ENCODE measurements at regions not wholly inside any gene's neighbourhood (a gene's known extent, or its start where the extent isn't known, plus 50 kb on each side); places are given as distances from the start of the nearest gene placed in this dataset.
"Not testable (repeated sequence)": the region's sequence is repeated elsewhere in the genome, so short reads cannot be mapped to it uniquely, and the experiment has no call there.

GRCh38 chr22:47432683-47433082 is 670.2 kb downstream of the TBC1D22A start:
- DNase-seq = no peak

GRCh38 chr22:47423861-47424820 is 661.7 kb downstream of the TBC1D22A start:
- DNase-seq = no peak

GRCh38 chr22:47423266-47423665 is 660.8 kb downstream of the TBC1D22A start:
- no peak for DNase-seq

GRCh38 chr22:47422736-47423135 is 660.3 kb downstream of the TBC1D22A start:
- no peak for DNase-seq

GRCh38 chr22:47421846-47422245 is 659.4 kb downstream of the TBC1D22A start:
- no peak for DNase-seq

- DNase-seq = no peak
These were observed 657.8 kb downstream of the TBC1D22A start for GRCh38 chr22:47420211-47420610.

- DNase-seq = no peak
These were observed 656.8 kb downstream of the TBC1D22A start for GRCh38 chr22:47419239-47419638.

GRCh38 chr22:47417699-47418098 is 655.2 kb downstream of the TBC1D22A start:
- no peak for DNase-seq

- no peak for DNase-seq
These were observed 648.6 kb downstream of the TBC1D22A start for GRCh38 chr22:47411006-47411405.

- no peak for DNase-seq
These were observed 647.3 kb downstream of the TBC1D22A start for GRCh38 chr22:47409539-47410275.

- DNase-seq = no peak
These were observed 646.0 kb downstream of the TBC1D22A start for GRCh38 chr22:47408409-47408808.

GRCh38 chr22:47407461-47408025 is 645.1 kb downstream of the TBC1D22A start:
- DNase-seq = no peak

- no peak for DNase-seq
These were observed 644.4 kb downstream of the TBC1D22A start for GRCh38 chr22:47406896-47407295.

- DNase-seq = no peak
These were observed 643.9 kb downstream of the TBC1D22A start for GRCh38 chr22:47406180-47406834.

- DNase-seq = not testable (repeated sequence)
These were observed 642.8 kb downstream of the TBC1D22A start for GRCh38 chr22:47405222-47405621.

- DNase-seq = no peak
These were observed 640.6 kb downstream of the TBC1D22A start for GRCh38 chr22:47402876-47403525.

GRCh38 chr22:47401976-47402770 is 639.7 kb downstream of the TBC1D22A start:
- DNase-seq = no peak

GRCh38 chr22:47401592-47401898 is 639.1 kb downstream of the TBC1D22A start:
- no peak for DNase-seq

- no peak for DNase-seq
These were observed 638.5 kb downstream of the TBC1D22A start for GRCh38 chr22:47400701-47401591.

- not testable (repeated sequence) for DNase-seq
These were observed 637.7 kb downstream of the TBC1D22A start for GRCh38 chr22:47400131-47400530.
